ENCODE measurements at regions not wholly inside any gene's neighbourhood (a gene's known extent, or its start where the extent isn't known, plus 50 kb on each side); places are given as distances from the start of the nearest gene placed in this dataset.
"Not testable (repeated sequence)": the region's sequence is repeated elsewhere in the genome, so short reads cannot be mapped to it uniquely, and the experiment has no call there.

GRCh38 chr20:5453745-5454144, 137.0 kb upstream of the PROKR2 start:
- DNase-seq (ENCODE audit: extremely low read depth in 1 of 2, low read depth in 1 of 2): not testable (repeated sequence)

DNA sequence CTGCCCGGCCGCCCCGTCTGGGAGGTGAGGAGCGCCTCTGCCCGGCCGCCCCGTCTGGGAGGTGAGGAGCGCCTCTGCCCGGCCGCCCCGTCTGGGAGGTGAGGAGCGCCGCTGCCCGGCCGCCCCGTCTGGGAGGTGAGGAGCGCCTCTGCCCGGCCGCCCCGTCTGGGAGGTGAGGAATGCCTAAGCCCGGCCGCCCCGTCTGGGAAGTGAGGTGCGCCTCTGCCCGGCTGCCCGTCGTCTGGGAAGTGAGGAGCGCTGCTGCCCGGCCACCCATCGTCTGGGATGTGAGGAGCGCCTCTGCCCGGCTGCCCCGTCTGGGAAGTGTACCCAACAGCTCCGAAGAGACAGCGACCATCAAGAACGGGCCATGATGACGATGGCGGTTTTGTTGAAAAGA, 136.6 kb upstream of the PROKR2 start:
- not testable (repeated sequence) for DNase-seq (ENCODE audit: extremely low read depth in 1 of 2, low read depth in 1 of 2)

DNA sequence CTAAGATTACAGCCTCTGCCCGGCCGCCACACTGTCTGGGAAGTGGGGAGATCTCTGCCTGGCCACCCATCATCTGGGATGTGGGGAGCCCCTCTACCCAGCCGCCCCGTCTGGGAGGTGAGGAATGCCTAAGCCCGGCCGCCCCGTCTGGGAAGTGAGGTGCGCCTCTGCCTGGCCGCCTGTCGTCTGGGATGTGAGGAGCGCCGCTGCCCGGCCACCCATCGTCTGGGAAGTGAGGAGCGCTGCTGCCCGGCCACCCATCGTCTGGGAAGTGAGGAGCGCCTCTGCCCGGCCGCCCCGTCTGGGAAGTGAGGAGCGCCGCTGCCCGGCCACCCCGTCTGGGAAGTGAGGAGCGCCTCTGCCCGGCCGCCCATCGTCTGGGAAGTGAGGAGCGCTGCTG, 135.9 kb upstream of the PROKR2 start:
- not testable (repeated sequence) for DNase-seq (ENCODE audit: extremely low read depth in 1 of 2, low read depth in 1 of 2)

DNA sequence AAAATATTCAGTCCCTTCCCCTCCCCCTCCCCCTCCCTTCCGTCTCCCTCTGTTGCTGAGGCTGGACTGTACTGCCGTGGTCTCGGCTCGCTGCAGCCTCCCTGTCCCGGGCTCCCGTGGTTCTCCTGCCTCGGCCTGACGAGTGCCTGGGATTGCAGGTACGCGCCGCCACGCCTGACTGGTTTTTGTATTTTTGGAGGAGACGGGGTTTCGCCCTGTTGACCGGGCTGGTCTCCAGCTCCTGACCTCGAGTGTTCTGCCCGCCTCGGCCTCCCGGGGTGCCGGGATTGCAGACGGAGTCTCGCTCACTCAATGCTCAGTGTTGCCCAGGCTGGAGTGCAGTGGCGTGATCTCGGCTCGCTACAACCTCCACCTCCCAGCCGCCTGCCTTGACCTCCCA, 135.5 kb upstream of the PROKR2 start:
- DNase-seq (ENCODE audit: extremely low read depth in 1 of 2, low read depth in 1 of 2): not testable (repeated sequence)

- no peak for DNase-seq (ENCODE audit: extremely low read depth in 1 of 2, low read depth in 1 of 2)
These were observed 135.0 kb upstream of the PROKR2 start for GRCh38 chr20:5451643-5452210.

DNA sequence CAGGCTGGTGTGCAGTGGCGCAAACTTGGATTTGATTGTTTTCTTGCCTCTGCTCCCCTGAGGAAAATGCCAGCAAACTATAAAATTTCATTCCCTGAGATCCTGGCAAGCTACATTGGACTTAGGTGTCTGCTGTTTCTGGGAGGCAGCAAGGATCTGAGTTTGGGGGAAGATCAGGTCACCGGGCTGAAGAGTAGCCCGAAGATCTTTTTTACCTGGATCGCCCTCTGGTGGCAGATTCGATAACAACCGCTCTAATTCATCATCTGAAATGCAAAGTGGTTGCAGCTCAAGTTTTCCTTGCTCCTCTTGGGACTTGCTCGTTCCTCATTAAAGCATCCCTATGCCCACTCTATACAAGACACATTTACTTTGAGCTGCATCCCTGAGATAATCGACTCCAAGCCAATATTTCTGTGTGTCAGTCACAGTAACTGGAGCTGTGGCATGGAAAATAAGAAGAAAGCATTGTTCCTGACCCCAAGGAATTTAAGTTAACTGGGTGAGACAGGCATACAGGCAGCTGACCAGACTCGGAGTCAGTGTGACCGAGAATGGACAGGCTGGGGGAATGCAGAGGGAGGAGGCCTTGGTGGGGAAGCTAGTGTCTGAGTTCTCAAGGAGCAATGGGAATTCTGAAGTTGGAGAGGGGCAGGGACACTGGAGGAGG, 131.8 kb upstream of the PROKR2 start:
- peak in 1 of 2 donors; percentile 5 for DNase-seq (ENCODE audit: extremely low read depth in 1 of 2, low read depth in 1 of 2)

DNA sequence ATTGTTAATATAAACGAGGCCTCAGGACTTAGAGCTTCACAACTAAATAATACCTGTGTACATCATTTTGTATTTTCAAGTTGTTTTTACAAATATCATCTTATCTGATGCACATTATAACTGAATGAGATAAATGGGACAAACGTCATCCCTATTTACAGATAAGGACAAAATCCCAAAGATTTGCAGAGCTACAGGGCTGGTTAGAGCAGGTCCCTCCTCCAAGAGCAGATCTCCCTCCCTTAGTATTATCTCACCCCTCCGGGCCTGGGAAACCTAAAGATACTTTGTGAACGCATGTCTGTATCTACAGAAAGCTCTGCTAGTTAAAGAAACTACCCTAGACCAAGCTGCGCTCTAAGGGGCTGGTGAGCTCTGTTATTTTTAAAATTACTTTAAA, 130.4 kb upstream of the PROKR2 start:
- no peak for DNase-seq (ENCODE audit: extremely low read depth in 1 of 2, low read depth in 1 of 2)

DNA sequence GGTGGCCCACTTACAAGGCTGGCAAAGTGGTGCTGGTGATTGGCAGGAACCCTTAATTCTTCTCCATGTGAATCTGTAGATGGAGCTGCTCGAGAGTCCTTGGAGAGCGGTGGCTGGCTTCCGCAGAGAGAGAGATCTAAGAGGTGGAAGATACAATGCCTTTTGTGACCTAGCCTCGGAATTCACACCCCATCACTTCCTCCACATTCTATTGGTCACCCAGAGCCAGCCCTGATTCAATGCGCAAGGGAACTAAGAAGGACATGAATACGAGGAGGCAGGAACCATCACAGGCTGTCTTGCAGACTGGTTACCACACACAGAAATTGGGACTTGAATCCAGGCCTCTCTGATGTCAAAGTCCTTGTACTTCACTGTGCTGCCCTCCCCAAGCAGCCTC, 128.9 kb upstream of the PROKR2 start:
- DNase-seq (ENCODE audit: extremely low read depth in 1 of 2, low read depth in 1 of 2): no peak

GRCh38 chr20:5442101-5442500, 125.3 kb upstream of the PROKR2 start:
- no peak for DNase-seq (ENCODE audit: extremely low read depth in 1 of 2, low read depth in 1 of 2)

- DNase-seq (ENCODE audit: extremely low read depth in 1 of 2, low read depth in 1 of 2): no peak
These were observed 117.4 kb upstream of the PROKR2 start for GRCh38 chr20:5434116-5434515.

GRCh38 chr20:5433352-5433751, 116.6 kb upstream of the PROKR2 start:
- DNase-seq (ENCODE audit: extremely low read depth in 1 of 2, low read depth in 1 of 2): no peak

DNA sequence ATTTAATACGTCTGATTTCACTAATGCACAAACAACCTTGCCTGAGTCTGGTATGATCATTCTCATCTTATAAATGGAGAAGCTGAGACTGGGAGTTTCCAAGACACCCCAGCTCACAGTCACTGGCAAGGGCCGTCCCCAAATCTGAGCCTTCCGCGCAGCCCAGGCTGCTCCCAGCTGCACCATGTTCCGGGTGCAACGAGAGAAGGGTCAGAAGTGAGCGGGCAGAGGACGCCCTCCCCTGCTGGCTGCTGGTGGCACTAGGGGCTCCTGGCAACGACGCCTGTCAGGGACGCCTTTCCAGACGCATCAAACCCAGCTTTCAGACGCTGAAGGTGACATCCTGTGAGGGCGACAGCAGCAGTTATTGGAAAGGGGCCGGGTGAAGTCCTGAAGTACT, 115.3 kb upstream of the PROKR2 start:
- DNase-seq (ENCODE audit: extremely low read depth in 1 of 2, low read depth in 1 of 2): no peak

DNA sequence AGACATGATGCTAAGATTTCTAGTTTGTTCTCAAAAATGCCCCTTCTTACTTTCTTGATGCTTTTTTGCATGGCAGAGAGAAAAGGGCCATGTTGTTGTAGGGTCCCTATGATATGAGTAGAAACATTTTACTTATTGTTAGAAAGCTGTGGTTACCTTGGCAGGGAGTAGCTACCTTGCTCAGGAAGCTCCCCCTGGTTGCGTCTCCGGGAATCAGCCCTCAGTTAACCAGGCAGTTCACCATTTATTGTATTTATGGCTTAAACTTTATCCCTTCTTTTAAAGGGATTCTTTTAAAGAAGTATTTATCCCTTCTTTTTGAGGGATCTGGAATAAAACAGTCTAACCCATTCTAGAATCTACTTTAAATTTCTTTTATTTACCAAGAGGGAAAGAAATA, 113.9 kb upstream of the PROKR2 start:
- no peak for DNase-seq (ENCODE audit: extremely low read depth in 1 of 2, low read depth in 1 of 2)

DNA sequence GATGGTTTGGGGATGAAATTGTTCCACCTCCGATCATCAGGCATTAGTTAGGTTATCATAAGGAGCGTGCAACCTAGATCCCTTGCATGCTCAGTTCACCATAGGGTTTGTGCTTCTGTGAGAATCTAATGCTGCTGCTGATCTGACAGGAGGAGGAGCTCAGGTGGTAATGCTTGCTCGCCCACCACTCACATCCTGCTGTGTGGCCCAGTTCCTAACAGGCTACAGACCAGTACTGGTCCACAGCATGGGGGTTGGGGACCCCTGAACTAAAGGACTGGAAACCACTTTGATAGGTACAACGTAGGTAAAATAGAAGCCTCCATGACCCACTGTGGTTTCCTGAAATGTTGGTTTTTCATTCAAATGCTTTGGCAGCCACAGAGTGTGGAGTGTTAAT, 109.3 kb upstream of the PROKR2 start:
- DNase-seq (ENCODE audit: extremely low read depth in 1 of 2, low read depth in 1 of 2): no peak

DNA sequence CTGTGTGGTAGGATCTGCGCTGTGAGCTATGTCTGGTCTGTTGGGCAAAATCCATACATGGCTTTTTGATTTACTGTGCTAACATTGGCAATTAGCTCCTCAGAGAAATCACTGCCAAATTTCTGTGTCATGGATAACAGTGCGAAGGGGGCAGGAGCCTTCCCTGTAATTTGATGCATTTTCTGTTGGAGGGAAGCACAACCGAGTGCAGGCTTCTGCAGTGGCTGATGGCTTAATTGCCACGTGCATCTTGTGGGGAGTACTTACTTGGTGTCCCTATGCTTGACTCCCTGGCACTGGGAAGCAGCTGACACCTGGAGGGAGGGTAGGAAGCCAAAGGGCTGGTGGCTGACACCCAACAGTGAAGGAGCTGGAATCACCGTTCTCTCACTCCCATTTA, 99.3 kb upstream of the PROKR2 start:
- DNase-seq (ENCODE audit: extremely low read depth in 1 of 2, low read depth in 1 of 2): no peak

GRCh38 chr20:5413394-5413793, 96.6 kb upstream of the PROKR2 start:
- DNase-seq (ENCODE audit: extremely low read depth in 1 of 2, low read depth in 1 of 2): no peak

DNA sequence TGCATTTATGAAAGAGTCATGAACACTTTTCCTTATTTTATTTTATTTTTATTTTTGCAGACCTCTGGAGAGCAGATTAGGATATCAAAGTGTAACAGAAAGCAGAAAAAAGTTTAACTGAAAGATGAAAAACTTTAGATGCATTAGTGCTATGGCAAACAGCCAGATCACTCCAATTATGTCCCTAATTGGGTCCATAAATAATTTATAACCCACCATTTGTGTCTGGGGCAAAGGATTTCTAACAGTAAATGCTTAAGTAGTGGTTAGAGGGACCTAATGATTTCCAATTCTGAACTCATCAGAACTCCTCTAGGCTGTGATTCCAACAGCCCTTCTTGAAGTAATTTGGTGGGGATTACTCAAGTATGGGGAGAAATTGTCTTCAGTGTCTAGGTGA, 93.7 kb upstream of the PROKR2 start:
- no peak for DNase-seq (ENCODE audit: extremely low read depth in 1 of 2, low read depth in 1 of 2)

DNA sequence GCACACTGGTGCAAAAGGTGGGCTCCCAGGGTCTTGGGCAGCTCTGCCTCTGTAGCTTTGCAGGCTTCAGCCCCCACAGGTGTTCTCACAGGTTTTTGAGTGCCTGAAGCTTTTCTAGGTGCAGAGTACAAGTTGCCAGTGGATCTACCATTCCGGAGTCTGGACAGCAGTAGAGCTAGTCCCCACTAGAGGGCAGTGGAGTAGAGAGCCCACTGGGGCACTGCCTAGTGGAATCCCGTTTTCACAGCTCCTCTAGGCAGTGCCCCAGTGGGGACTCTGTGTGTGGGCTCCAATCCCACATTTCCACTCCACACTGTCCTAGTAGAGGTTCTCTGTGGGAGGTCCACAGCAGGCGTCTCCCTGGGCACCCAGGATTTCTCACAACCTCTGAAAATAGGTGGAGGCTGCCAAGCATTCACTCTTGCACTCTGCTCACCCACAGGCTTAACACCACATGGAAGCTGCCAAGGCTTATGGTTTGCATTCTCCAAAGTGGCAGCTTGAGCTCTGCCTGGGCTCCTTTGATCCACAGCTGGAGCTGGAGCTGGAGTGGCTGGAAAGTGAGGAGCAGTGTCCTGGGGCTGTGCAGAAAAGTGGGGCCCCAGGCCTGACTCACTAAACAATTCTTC, 86.3 kb upstream of the PROKR2 start:
- DNase-seq (ENCODE audit: extremely low read depth in 1 of 2, low read depth in 1 of 2): no peak

DNA sequence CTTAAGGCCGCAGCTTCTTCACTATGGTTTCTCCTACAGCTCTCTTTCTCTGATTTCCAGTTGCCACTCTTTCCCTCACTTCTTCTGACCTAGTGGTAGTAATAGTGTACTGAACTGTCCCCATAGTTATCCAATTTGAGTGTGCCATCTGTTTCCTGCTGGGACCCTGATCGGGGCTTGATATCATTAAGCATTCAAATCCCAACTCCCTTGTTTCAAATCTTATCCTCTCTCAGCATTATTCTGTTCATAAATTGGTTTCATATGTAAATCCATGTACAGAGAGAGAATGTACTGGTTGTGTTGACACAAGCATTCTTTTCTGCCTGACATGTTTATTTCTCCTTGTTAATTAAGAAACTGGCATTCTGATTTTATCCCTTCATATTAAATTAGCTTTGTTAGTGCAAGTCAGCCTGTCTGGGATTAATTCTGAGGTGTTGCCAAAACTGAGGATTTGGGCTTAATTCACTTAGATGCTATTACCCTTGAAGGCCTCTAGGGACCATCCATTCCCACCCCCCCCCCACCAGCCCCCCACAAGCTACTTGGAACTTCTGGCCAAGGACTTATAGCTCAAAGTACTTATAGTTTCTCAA, 84.6 kb upstream of the PROKR2 start:
- no peak for DNase-seq (ENCODE audit: extremely low read depth in 1 of 2, low read depth in 1 of 2)

GRCh38 chr20:5400164-5400762, 83.5 kb upstream of the PROKR2 start:
- no peak for DNase-seq (ENCODE audit: extremely low read depth in 1 of 2, low read depth in 1 of 2)

- DNase-seq (ENCODE audit: extremely low read depth in 1 of 2, low read depth in 1 of 2): no peak
These were observed 80.6 kb upstream of the PROKR2 start for GRCh38 chr20:5397393-5397792.

All from stimulated activated CD8-positive, alpha-beta memory T cell treated with anti-CD3 and anti-CD28 coated beads, Interleukin-7, amount 100 ng/mL, for 48 hours (primary cell).